ENCODE measurements at regions not wholly inside any gene's neighbourhood (a gene's known extent, or its start where the extent isn't known, plus 50 kb on each side); places are given as distances from the start of the nearest gene placed in this dataset.

DNA sequence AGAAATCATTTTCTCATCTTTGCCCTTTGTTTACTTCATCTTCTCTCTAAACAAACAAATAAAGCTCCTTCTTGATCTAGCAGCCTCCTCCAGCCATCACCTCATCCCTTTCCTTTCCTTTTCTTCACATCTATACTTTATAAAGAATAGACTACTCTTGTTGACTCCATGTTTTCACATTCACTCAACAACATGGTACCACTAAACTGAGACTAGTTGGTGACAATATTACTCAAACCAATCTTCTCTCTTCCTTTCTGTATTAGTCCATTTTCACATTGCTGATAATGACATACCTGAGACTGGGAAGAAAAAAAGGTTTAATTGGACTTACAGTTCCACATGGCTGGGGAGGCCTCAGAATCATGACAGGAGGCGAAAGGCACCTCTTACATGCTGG lies 324.7 kb downstream of the SOX2 start:
- no peaks in the 10 kb centered on the region for H3K36me3 ChIP-seq (ENCODE audit: control insufficient read depth in 4 of 4, insufficient read depth in 3 of 4, low read depth in 1 of 4, low read length in 3 of 4)
- no peak for DNase-seq (ENCODE audit: low spot score)
- no peaks in the 10 kb centered on the region for H3K4me1 ChIP-seq (ENCODE audit: control insufficient read depth in 4 of 4, insufficient read depth in 4 of 4, low read length in 3 of 4)
- H3K27ac ChIP-seq (ENCODE audit: low read depth in 1 of 2, low read length in 2 of 2), result no peak overlapping the region
- no peaks in the 10 kb centered on the region for H3K27me3 ChIP-seq (ENCODE audit: control insufficient read depth in 4 of 4, insufficient read depth in 4 of 4, low read length in 3 of 4)
- no peak overlapping the region for H3K4me3 ChIP-seq (ENCODE audit: low read depth in 1 of 3, low read length in 3 of 3)
- H3K9me3 ChIP-seq (ENCODE audit: control insufficient read depth in 4 of 4, low read length in 3 of 4), result no peaks in the 10 kb centered on the region
- WGBS, result 89% methylated on average over 1 of the region's 1 CpG
- no peak for TF ChIP-seq YY1 (IDR thresholded peaks at IDR 0.05)
- no peak for TF ChIP-seq HNF4A (conservative IDR thresholded peaks at IDR 0.05)
- TF ChIP-seq HNF4G (IDR thresholded peaks at IDR 0.05), result no peak
- TF ChIP-seq CTCF (IDR thresholded peaks at IDR 0.05; ENCODE audit: low read depth, low read length, missing input control), result no peak
- TF ChIP-seq RAD21 (IDR thresholded peaks at IDR 0.05), result no peak
- TF ChIP-seq MAX (IDR thresholded peaks at IDR 0.05), result no peak
- TF ChIP-seq ATF3 (IDR thresholded peaks at IDR 0.05), result no peak
- no peak for TF ChIP-seq NR2F2 (IDR thresholded peaks at IDR 0.05)
- TF ChIP-seq ZBTB33 (IDR thresholded peaks at IDR 0.05), result no peak
- TF ChIP-seq SP1 (IDR thresholded peaks at IDR 0.05), result no peak
- no peak for TF ChIP-seq JUND (IDR thresholded peaks at IDR 0.05)
- TF ChIP-seq FOXA2 (IDR thresholded peaks at IDR 0.05), result no peak
- no peak for TF ChIP-seq GABPA (IDR thresholded peaks at IDR 0.05 in 1 of 2, conservative IDR thresholded peaks at IDR 0.05 in 1 of 2)
- TF ChIP-seq TAF1 (conservative IDR thresholded peaks at IDR 0.05), result no peak
- TF ChIP-seq FOXA1 (IDR thresholded peaks at IDR 0.05), result no peak
- no peak overlapping the region for H3K9ac ChIP-seq (ENCODE audit: low read depth in 1 of 2, low read length in 2 of 2)

DNA sequence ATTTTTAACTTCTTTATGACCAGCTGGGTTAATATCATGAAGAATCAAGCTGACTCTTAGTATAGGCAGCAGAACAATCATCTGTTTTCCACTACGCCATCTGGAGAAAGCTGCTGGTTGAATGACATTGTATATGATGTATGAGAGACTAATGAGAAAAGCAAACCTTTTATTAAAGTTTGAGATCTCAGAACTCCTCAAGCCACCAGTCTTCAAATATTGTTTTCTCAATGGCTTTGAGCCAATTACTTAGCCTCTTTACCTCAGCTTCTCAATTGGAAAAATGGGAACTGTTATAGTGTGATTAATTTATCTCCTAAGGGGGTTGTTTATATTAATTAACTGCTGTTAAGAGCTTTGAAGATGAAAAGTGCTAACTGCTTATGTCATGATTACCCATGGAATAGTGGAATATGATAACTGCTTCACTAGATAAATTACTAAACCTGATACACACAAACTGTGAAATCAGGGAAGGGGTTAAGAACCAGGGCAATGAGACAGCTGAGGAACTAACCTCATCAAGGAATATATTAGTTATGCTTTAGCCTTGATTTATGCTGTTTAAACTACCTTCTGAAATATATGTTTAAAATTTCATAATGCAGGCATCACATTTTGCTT lies 330.1 kb downstream of the SOX2 start:
- Histone ChIP-seq H3K27me3 (ENCODE audit: control insufficient read depth in 4 of 4, insufficient read depth in 4 of 4, low read length in 3 of 4) (no peaks in the 10 kb centered on the region), H3K36me3 (ENCODE audit: control insufficient read depth in 4 of 4, insufficient read depth in 3 of 4, low read depth in 1 of 4, low read length in 3 of 4) (no peaks in the 10 kb centered on the region), H3K4me1 (ENCODE audit: control insufficient read depth in 4 of 4, insufficient read depth in 4 of 4, low read length in 3 of 4) (no peaks in the 10 kb centered on the region), H3K27ac (ENCODE audit: low read depth in 1 of 2, low read length in 2 of 2) (no peak overlapping the region), H3K4me3 (ENCODE audit: low read depth in 1 of 3, low read length in 3 of 3) (no peak overlapping the region), H3K9me3 (ENCODE audit: control insufficient read depth in 4 of 4, low read length in 3 of 4) (no peaks in the 10 kb centered on the region), H3K9ac (ENCODE audit: low read depth in 1 of 2, low read length in 2 of 2) (no peak overlapping the region)
- no peak for TF ChIP-seq EGR1 (IDR thresholded peaks at IDR 0.05; ENCODE audit: low read depth in 2 of 2)
- TF ChIP-seq RXRA (IDR thresholded peaks at IDR 0.05), result no peak
- TF ChIP-seq RAD21 (IDR thresholded peaks at IDR 0.05), result no peak
- no peak for TF ChIP-seq GABPA (IDR thresholded peaks at IDR 0.05 in 1 of 2, conservative IDR thresholded peaks at IDR 0.05 in 1 of 2)
- TF ChIP-seq SP1 (IDR thresholded peaks at IDR 0.05), result no peak
- TF ChIP-seq ATF3 (IDR thresholded peaks at IDR 0.05), result no peak
- TF ChIP-seq HNF4G (IDR thresholded peaks at IDR 0.05), result no peak
- no peak for TF ChIP-seq ZBTB33 (IDR thresholded peaks at IDR 0.05)
- TF ChIP-seq TAF1 (conservative IDR thresholded peaks at IDR 0.05), result no peak
- TF ChIP-seq FOXA2 (IDR thresholded peaks at IDR 0.05), result no peak
- TF ChIP-seq YY1 (IDR thresholded peaks at IDR 0.05), result no peak
- no peak for TF ChIP-seq MAX (IDR thresholded peaks at IDR 0.05)
- DNase-seq (ENCODE audit: low spot score), result no peak
- 90% methylated on average over 1 of the region's 1 CpG for WGBS
